ENCODE measurements at regions not wholly inside any gene's neighbourhood (a gene's known extent, or its start where the extent isn't known, plus 50 kb on each side); places are given as distances from the start of the nearest gene placed in this dataset.

DNA sequence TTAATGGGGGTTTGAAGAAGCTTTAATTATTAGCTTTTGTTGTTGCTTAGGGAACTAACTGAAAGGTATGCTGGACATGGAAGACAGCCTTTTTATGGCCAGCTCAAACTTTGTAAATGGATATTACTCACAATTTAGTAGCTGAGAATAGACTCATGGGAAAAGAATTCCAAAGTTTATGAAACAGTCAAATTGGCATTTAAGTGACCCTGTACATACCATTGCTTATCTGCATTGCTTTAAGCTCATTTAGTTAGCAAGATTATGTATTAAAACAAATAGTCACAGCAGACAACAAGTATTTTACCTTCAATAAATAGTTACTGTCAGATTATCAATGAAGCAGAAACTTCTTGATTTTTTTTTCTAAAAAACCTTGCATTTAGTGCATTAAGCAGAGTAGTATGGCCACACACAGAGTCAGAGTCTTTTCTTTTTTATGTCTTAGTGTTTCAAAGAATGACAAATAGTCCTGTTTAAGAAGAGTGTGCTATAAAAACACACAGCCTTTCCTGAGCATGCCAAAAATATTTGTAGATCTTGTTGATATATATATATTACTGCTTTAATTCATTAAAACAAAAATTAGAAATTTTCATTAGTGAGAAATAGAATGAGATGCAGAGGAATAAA is 102.2 kb downstream of the TTC6 start:
- TF ChIP-seq ZBTB20 (tag by site-specific recombination; IDR thresholded peaks at IDR 0.05) (no peak), ZNF677 (tag by site-specific recombination; IDR thresholded peaks at IDR 0.05) (no peak), ZNF335 (tag by site-specific recombination; conservative IDR thresholded peaks at IDR 0.05) (no peak), ZIC2 (tag by site-specific recombination; IDR thresholded peaks at IDR 0.05) (no peak), ZNF654 (tag by site-specific recombination; IDR thresholded peaks at IDR 0.05; ENCODE audit: low read depth) (no peak), ZNF596 (tag by site-specific recombination; IDR thresholded peaks at IDR 0.05) (no peak), ZNF10 (tag by site-specific recombination; IDR thresholded peaks at IDR 0.05) (no peak), ZNF302 (tag by site-specific recombination; IDR thresholded peaks at IDR 0.05; ENCODE audit: low read depth) (no peak)
- TF ChIP-seq, protein P1, sequence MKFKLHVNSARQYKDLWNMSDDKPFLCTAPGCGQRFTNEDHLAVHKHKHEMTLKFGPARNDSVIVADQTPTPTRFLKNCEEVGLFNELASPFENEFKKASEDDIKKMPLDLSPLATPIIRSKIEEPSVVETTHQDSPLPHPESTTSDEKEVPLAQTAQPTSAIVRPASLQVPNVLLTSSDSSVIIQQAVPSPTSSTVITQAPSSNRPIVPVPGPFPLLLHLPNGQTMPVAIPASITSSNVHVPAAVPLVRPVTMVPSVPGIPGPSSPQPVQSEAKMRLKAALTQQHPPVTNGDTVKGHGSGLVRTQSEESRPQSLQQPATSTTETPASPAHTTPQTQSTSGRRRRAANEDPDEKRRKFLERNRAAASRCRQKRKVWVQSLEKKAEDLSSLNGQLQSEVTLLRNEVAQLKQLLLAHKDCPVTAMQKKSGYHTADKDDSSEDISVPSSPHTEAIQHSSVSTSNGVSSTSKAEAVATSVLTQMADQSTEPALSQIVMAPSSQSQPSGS (tag by site-specific recombination; IDR thresholded peaks at IDR 0.05; ENCODE audit: low read depth), result no peak
- TF ChIP-seq, protein P2, sequence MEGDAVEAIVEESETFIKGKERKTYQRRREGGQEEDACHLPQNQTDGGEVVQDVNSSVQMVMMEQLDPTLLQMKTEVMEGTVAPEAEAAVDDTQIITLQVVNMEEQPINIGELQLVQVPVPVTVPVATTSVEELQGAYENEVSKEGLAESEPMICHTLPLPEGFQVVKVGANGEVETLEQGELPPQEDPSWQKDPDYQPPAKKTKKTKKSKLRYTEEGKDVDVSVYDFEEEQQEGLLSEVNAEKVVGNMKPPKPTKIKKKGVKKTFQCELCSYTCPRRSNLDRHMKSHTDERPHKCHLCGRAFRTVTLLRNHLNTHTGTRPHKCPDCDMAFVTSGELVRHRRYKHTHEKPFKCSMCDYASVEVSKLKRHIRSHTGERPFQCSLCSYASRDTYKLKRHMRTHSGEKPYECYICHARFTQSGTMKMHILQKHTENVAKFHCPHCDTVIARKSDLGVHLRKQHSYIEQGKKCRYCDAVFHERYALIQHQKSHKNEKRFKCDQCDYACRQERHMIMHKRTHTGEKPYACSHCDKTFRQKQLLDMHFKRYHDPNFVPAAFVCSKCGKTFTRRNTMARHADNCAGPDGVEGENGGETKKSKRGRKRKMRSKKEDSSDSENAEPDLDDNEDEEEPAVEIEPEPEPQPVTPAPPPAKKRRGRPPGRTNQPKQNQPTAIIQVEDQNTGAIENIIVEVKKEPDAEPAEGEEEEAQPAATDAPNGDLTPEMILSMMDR (tag by site-specific recombination; IDR thresholded peaks at IDR 0.05), result no peak
- TF ChIP-seq, protein P3, sequence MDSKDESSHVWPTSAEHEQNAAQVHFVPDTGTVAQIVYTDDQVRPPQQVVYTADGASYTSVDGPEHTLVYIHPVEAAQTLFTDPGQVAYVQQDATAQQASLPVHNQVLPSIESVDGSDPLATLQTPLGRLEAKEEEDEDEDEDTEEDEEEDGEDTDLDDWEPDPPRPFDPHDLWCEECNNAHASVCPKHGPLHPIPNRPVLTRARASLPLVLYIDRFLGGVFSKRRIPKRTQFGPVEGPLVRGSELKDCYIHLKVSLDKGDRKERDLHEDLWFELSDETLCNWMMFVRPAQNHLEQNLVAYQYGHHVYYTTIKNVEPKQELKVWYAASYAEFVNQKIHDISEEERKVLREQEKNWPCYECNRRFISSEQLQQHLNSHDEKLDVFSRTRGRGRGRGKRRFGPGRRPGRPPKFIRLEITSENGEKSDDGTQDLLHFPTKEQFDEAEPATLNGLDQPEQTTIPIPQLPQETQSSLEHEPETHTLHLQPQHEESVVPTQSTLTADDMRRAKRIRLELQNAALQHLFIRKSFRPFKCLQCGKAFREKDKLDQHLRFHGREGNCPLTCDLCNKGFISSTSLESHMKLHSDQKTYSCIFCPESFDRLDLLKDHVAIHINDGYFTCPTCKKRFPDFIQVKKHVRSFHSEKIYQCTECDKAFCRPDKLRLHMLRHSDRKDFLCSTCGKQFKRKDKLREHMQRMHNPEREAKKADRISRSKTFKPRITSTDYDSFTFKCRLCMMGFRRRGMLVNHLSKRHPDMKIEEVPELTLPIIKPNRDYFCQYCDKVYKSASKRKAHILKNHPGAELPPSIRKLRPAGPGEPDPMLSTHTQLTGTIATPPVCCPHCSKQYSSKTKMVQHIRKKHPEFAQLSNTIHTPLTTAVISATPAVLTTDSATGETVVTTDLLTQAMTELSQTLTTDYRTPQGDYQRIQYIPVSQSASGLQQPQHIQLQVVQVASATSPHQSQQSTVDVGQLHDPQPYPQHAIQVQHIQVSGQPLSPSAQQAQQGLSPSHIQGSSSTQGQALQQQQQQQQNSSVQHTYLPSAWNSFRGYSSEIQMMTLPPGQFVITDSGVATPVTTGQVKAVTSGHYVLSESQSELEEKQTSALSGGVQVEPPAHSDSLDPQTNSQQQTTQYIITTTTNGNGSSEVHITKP (tag by site-specific recombination; IDR thresholded peaks at IDR 0.05), result no peak
- TF ChIP-seq, protein P4, sequence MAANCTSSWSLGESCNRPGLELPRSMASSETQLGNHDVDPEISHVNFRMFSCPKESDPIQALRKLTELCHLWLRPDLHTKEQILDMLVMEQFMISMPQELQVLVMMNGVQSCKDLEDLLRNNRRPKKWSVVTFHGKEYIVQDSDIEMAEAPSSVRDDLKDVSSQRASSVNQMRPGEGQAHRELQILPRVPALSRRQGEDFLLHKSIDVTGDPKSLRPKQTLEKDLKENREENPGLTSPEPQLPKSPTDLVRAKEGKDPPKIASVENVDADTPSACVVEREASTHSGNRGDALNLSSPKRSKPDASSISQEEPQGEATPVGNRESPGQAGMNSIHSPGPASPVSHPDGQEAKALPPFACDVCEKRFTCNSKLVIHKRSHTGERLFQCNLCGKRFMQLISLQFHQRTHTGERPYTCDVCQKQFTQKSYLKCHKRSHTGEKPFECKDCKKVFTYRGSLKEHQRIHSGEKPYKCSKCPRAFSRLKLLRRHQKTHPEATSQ (tag by site-specific recombination; IDR thresholded peaks at IDR 0.05), result no peak
